Transverse colon (tissue), 4 donors: ENCODE measurements at regions not wholly inside any gene's neighbourhood (a gene's known extent, or its start where the extent isn't known, plus 50 kb on each side); places are given as distances from the start of the nearest gene placed in this dataset.

Source experiments
- DNase-seq: peaks from one replicate; pipeline ENCODE4 v3.0.0-alpha.2; 2019
- H3K27ac ChIP-seq, 4 donors: fragments of 200-600 bp; sonication (generic); 2 replicates each; pipeline ENCODE4 v1.5.1; 2016 to 2018; ENCODE audit warnings: inconsistent platforms in 4 of 4
- H3K27me3 ChIP-seq: fragments of 200-600 bp; sonication (generic); 2 replicates; pipeline ENCODE4 v1.5.1; 2017; ENCODE audit warnings: inconsistent platforms
- H3K36me3 ChIP-seq, 4 donors: fragments of 200-600 bp; sonication (generic); 2 replicates each; pipeline ENCODE4 v1.5.1; 2017 to 2019; ENCODE audit warnings: inconsistent platforms in 4 of 4
- H3K4me1 ChIP-seq, 4 donors: fragments of 200-600 bp; sonication (generic); 2 replicates each; pipeline ENCODE4 v1.5.1; 2017 to 2020; ENCODE audit warnings: inconsistent platforms in 4 of 4
- H3K4me3 ChIP-seq, 4 donors: fragments of 200-600 bp; sonication (generic); 1 replicate in 1 of 4; 2 replicates in 3 of 4; pipeline versions ENCODE4 v1.5.1 to v1.6.1; 2017 to 2019; ENCODE audit warnings: inconsistent platforms in 4 of 4
- H3K9me3 ChIP-seq, 2 donors: fragments of 200-600 bp; sonication (generic); 2 replicates each; pipeline ENCODE4 v1.5.1; 2017 to 2019; ENCODE audit warnings: inconsistent platforms in 2 of 2
- EP300 ChIP-seq: sonication (generic); formaldehyde crosslinking; IDR thresholded peaks from one replicate; pipeline ENCODE4 v1.6.1; 2017; ENCODE audit warnings: antibody characterized with exemption, low read depth
- POLR2A ChIP-seq: fragments of 450-650 bp; IDR thresholded peaks from one replicate; pipeline ENCODE4 v1.6.1; 2016; ENCODE audit warnings: antibody characterized with exemption, mild to moderate bottlenecking, moderate library complexity
- POLR2AphosphoS5 ChIP-seq, 3 donors: sonication (generic); formaldehyde crosslinking; IDR thresholded peaks; one replicate each; pipeline ENCODE4 v1.6.1; 2016; ENCODE audit warnings: antibody characterized with exemption in 3 of 3
- WGBS, 2 donors: methylation state at CpG; one replicate each; pipeline ENCODE4 v1.1.5; 2018; ENCODE audit warnings: low coverage in 1 of 2; 5-methylcytosine and 5-hydroxymethylcytosine counted together
- in situ Hi-C, 4 donors: fragments of 200-750 bp; cut with MboI; loops; one replicate each; pipeline versions ENCODE4 v1.15.0 to v1.15.1; 2017; ENCODE audit warnings: low sequenced_read_pairs in 3 of 4, low pct_ligation_motif_present in 1 of 4, low pct_unique_long_range_greater_than_20kb in 1 of 4
- intact Hi-C: fragments of 100-400 bp; cut with DNase I; formaldehyde crosslinking; loops from one replicate; pipeline ENCODE4 v1.15.1; 2023; ENCODE audit warnings: low total_unique reads
- TF ChIP-seq, protein P1 (sequence below), 5 experiments: fragments of 200-600 bp in 3 of 5; fragments of 450-650 bp in 2 of 5; sonication (generic) in 3 of 5; IDR thresholded peaks; 1 replicate in 2 of 5; 2 replicates in 3 of 5; pipeline ENCODE4 v1.5.1; 2016 to 2017; ENCODE audit warnings: antibody characterized with exemption in 5 of 5, inconsistent platforms in 3 of 5, mild to moderate bottlenecking in 2 of 5, moderate library complexity in 1 of 5

DNA sequence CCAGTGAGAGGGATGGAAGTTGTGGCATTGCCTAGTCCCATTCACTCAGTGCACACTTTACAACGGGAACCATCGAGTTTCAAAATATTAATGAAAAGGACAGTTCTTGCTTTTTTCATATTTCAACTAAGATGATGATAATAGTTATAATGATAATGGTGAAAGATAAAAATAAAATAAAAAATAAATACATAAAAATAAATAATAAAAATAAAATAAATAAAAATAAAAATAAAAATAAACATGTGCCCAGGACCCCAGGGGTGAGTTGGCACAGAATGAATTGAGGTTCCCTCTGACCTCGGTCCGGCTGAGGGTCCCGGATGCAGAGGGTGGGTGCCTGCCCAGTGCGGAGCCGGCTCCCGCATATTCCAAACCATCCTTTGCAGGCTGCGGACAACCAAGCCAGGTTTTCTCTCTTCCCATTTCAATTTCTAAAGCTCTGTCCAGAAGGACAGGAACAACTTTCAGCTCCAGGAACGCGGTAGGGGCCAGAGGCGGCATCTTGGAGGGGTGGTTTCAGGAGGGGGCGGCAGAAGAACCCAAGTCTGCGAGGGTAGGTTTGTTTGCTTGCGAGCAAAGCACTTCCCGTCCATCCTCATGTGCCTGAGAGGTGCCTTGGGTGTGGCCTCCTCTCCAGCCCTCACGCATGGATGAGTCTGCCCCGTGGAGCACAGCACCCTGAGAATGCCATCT is 236.8 kb downstream of the DLL1 start:
- TF ChIP-seq POLR2AphosphoS5 (IDR thresholded peaks at IDR 0.05) (no peak), POLR2A (no peak), EP300 (no peak)
- TF ChIP-seq, protein P1, sequence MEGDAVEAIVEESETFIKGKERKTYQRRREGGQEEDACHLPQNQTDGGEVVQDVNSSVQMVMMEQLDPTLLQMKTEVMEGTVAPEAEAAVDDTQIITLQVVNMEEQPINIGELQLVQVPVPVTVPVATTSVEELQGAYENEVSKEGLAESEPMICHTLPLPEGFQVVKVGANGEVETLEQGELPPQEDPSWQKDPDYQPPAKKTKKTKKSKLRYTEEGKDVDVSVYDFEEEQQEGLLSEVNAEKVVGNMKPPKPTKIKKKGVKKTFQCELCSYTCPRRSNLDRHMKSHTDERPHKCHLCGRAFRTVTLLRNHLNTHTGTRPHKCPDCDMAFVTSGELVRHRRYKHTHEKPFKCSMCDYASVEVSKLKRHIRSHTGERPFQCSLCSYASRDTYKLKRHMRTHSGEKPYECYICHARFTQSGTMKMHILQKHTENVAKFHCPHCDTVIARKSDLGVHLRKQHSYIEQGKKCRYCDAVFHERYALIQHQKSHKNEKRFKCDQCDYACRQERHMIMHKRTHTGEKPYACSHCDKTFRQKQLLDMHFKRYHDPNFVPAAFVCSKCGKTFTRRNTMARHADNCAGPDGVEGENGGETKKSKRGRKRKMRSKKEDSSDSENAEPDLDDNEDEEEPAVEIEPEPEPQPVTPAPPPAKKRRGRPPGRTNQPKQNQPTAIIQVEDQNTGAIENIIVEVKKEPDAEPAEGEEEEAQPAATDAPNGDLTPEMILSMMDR (IDR thresholded peaks at IDR 0.05): no peak
- Histone ChIP-seq H3K4me1 (peaks cover 0 to 13% (median 4%) of the 10 kb centered on the region in 4 donors), H3K27ac (no peak overlapping the region), H3K36me3 (no peaks in the 10 kb centered on the region), H3K9me3 (no peaks in the 10 kb centered on the region), H3K4me3 (no peak overlapping the region), H3K27me3 (no peaks in the 10 kb centered on the region)
- DNase-seq: peak; percentile 4
- 84 to 96% methylated on average over 8 to 18 of the region's 18 CpGs for WGBS, 2 donors
- in situ Hi-C loops (no loop called here), intact Hi-C loops (no loop called here)

DNA sequence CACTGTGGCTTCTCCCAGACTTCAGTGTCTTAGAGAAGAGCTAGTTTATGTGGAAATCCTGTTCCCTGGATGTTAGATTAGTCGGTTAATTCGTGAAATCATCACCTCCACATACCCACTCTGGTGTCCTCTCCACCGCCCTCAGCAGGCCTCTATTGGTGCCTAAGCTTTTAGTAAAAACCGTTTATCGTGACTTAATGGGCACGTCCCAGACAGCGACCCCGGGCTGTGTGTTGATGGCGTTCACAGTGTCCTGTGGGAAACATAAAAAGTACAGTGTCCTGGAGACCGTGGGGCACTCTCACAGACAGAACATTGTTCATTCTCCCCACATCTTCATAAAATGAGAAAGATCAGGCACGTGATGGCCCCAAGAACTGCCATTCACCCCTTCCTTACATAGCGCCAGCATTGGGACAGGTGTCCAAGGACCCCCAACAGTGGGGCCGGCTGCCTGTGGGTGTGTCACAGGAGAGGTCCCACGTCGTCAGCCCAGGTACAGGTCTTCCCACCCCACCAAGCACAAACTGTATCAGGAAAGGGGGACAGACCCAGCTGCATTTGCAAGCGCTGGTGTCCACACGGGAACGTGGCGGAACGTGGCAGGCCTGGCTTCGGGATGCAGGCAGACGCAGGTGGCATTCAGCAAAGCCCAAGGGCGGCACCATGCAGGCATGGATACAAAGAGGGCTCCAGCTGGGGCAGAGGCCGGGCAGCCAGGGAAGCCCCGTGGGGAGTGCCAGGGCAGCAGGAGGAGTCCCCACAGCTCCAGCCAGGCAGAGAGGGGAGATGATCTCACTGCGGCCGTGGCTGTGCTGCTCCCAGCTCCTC is 237.7 kb downstream of the DLL1 start:
- Histone ChIP-seq H3K4me1 (peaks cover 0 to 22% (median 4%) of the 10 kb centered on the region in 4 donors), H3K4me3 (no peak overlapping the region), H3K27ac (no peak overlapping the region), H3K27me3 (no peaks in the 10 kb centered on the region), H3K36me3 (no peaks in the 10 kb centered on the region), H3K9me3 (no peaks in the 10 kb centered on the region)
- WGBS, 2 donors: 82 to 86% methylated on average over 2 to 27 of the region's 27 CpGs
- TF ChIP-seq POLR2A (no peak), EP300 (no peak), POLR2AphosphoS5 (IDR thresholded peaks at IDR 0.05) (no peak)
- TF ChIP-seq, protein P1 (IDR thresholded peaks at IDR 0.05): no peak
- peak; percentile 5 for DNase-seq
- in situ Hi-C loops: no loop called here
- intact Hi-C loops: no loop called here

DNA sequence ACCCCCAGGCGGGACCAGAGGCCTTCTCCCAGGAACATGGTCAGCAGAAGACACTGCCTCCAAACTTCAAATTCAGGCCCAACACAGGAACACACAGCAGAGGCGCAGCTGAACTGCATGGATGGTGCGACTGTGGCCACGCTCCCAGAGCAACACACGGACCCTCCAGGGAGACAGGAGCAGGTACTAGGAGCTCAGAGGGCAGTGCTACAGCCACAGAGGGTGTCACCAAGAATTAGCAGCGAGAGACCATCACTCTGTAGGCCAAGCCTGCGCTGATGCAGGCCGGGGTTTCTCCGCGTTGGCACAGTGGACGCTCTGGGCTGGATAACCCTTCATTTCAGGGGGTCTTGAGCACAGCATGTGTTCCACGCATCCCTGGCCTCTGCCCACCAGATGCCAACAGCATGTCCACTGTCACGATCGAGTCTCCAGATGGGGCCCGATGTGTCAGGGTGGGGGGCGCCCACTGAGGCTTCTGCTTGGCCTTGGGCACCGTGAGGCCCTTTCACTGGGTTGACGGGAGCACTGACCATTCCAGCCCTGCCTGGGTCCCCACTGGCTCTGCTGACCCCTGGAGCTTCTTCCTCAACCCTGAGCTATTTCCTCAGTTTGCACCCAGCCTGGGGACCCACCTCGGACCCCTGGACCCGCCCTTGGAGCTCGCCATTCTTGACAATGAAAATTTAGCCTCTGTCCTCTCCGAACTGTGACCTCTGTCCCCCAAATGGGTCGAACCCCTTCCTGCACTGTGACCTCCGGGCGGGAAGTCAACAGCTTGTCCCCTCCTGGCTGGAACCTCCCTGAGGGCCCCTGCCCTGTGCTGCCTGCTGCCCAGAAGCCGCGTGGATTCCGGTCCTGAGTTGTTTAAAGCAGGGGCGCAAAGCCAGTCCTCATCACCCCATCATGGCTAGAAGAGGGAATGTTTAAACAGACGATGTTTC is 239.4 kb downstream of the DLL1 start:
- Histone ChIP-seq H3K27ac (peak overlapping the region in 1 of 4 donors; percentile 94), H3K4me3 (no peak overlapping the region), H3K36me3 (no peaks in the 10 kb centered on the region), H3K4me1 (peaks cover 0 to 32% (median 5%) of the 10 kb centered on the region in 4 donors), H3K27me3 (no peaks in the 10 kb centered on the region), H3K9me3 (no peaks in the 10 kb centered on the region)
- intact Hi-C loops (no loop called here), in situ Hi-C loops (no loop called here)
- TF ChIP-seq, protein P1 (IDR thresholded peaks at IDR 0.05): no peak
- no peak for TF ChIP-seq POLR2AphosphoS5 (IDR thresholded peaks at IDR 0.05)
- TF ChIP-seq EP300: no peak
- no peak for TF ChIP-seq POLR2A
- 86 to 87% methylated on average over 3 to 28 of the region's 30 CpGs for WGBS, 2 donors
- DNase-seq: peak; percentile 5
